AG09309 (cell line): ENCODE measurements at regions not wholly inside any gene's neighbourhood (a gene's known extent, or its start where the extent isn't known, plus 50 kb on each side); places are given as distances from the start of the nearest gene placed in this dataset.

Experiments used
- DNase-seq: peaks from one replicate; pipeline ENCODE4 v3.0.0-alpha.2; 2010; ENCODE audit warnings: low read depth
- H3K4me3 ChIP-seq: 2 replicates; pipeline ENCODE4 v1.5.1; 2011; ENCODE audit warnings: mild to moderate bottlenecking, low read depth, low read length, moderate library complexity; ENCODE audit not compliant: control insufficient read depth
- TF ChIP-seq, protein P1 (sequence below): IDR thresholded peaks from 2 replicates; pipeline ENCODE4 v1.5.1; 2011; ENCODE audit warnings: mild to moderate bottlenecking, low read depth, low read length, inconsistent platforms; ENCODE audit not compliant: insufficient read depth, control insufficient read depth; ENCODE audit errors: missing control alignments

DNA sequence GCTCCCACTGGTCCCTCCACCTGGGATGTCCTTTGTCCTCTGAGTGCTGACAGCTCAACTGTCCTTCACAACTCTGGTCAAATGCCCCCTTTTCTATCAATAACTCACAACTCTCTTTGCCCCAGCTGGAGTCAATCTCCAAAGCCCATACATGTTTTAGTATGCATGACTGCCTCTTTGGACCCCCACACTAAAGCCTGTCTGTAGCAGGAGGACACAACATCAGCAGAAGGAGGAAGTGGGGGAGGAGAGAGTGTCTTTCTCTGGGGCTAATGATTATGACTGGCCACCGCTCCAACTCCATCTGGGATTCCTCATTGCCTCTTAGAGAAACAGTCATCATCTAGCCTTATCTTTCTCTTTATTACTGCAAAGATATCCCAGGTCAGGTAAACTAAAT, 186.6 kb upstream of the FGGY start:
- TF ChIP-seq, protein P1, sequence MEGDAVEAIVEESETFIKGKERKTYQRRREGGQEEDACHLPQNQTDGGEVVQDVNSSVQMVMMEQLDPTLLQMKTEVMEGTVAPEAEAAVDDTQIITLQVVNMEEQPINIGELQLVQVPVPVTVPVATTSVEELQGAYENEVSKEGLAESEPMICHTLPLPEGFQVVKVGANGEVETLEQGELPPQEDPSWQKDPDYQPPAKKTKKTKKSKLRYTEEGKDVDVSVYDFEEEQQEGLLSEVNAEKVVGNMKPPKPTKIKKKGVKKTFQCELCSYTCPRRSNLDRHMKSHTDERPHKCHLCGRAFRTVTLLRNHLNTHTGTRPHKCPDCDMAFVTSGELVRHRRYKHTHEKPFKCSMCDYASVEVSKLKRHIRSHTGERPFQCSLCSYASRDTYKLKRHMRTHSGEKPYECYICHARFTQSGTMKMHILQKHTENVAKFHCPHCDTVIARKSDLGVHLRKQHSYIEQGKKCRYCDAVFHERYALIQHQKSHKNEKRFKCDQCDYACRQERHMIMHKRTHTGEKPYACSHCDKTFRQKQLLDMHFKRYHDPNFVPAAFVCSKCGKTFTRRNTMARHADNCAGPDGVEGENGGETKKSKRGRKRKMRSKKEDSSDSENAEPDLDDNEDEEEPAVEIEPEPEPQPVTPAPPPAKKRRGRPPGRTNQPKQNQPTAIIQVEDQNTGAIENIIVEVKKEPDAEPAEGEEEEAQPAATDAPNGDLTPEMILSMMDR, result no peak
- H3K4me3 ChIP-seq, result no peak overlapping the region
- no peak for DNase-seq

DNA sequence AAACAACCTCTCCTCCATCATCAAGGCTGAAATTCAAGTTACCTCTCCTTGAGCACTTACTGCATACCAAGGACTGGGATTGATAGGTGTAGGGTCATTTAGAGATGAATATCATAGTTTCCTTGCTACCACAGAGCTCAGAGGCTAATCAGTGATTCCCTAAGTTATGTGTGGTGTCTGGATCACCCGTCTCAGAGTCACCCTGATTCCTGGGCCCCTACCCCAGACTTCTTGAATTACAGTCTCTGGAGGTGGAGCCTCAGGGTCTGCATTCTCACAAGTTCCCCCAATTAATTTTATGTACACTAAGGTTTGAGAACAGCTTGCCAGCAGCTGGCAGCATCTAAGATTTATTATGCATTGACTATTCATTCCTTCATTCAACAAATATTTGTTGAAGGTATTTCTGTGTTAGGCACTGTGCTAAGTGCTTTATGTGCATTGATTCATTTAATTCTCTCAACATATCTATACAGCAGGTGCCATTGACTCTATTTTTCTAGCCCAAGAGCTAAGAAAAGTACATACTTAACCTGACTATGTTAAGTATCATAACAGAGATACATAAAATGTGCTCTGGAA, 182.9 kb upstream of the FGGY start:
- DNase-seq, result no peak
- TF ChIP-seq, protein P1, result no peak
- H3K4me3 ChIP-seq, result no peak overlapping the region

DNA sequence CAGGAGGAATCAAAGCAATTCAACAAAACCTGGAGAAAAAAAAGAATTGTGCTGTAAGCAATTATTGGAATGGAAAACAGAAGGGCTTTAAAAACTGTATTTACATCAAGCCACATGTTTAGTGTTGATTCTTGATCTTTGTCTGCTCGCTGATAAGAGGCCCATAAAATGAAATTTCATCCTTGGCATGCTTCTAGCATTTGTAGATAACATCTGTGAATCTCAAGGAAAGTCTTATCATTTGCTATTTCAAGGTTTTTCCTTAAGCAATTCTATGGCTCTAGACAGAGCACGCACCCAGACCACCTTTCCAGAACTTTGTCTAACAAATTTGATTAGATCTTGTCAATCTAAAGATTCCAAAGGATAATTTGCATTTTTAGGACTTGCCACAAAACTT, 181.0 kb upstream of the FGGY start:
- no peak overlapping the region for H3K4me3 ChIP-seq
- DNase-seq, result no peak
- TF ChIP-seq, protein P1, result no peak

DNA sequence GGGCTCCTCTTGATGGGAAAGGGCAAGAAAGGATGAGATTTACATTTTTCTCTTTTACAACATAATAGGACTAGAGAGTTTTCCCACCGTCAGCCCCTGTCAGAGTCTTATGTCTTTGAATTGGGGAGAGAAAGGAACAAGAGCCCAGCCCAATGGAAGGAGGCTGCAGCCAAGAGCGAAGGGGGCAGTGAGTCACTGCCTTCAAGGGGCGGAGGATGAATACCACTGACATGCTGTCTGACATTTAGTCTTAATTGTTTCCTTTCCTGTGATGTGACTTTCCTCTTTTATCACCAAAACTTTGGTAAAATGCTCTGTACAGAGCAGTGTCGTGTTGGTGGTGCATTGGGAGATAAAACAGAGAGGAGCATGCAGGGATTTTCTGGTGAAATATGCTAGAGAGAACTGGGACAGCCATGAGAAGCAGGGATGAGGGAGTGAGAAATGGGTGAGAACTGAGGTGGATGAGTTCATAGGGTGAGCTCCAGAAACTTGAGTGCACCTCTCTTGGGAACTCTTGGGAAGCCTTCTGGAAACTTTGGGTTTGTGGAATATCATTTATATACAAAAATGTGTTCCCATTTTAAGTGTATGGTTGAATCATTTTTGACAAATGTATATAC, 179.9 kb upstream of the FGGY start:
- H3K4me3 ChIP-seq, result no peak overlapping the region; the same call in 1 of the 2 replicates
- TF ChIP-seq, protein P1, result no peak
- DNase-seq, result no peak

DNA sequence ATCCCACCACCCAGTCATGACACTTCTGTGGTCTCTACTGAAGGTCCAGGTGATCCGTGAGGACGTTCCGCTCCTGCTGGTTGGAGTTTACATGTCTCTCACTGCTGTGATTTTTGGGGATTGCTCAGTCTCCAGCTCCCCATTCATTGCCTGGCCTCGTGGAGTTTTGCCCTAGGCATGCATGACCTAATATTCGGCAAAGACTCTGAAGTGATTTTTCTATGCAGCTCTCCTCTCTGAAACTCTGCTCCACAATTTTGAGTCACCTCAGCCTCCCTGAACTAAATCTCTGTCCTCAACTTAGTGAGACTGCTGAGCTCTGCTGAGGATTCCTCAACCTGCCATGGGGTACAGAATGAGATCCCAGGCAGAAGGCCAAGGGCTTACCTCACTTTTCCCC, 174.4 kb upstream of the FGGY start:
- TF ChIP-seq, protein P1, result no peak
- no peak overlapping the region for H3K4me3 ChIP-seq
- DNase-seq, result no peak

DNA sequence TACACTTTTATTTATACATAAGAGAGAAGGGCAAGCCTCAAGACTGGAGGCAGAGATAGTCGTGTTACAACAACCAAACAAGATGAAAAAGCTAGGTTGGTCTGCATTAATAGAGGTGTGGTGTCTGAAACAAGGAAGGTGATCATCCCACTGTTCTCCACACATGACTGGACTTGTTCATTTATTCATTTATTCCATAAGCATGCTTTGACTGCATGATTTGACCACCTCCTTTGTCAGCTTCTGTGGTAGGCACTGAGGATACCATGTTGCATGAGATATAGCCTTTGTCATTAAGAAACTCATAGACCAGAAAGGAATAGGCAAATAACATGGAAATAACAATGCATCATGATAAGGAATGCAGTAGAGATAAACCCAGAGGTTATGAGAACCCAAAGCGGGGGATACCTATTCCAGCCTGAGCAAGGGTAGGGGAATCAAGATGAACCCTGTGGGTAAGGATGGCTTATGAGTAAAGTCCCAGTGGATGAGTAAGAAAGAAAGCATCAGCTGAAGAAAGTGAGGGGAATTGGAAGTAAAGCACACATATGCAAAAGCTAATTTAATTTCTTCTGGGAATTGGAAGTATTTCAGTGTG, 173.7 kb upstream of the FGGY start:
- TF ChIP-seq, protein P1, result no peak
- DNase-seq, result no peak
- H3K4me3 ChIP-seq, result no peak overlapping the region
